HCT116 (cell line): ENCODE measurements at regions not wholly inside any gene's neighbourhood (a gene's known extent, or its start where the extent isn't known, plus 50 kb on each side); places are given as distances from the start of the nearest gene placed in this dataset.

Experiments
- ATAC-seq: fragments of 200-7000 bp; cut with Tn5 transposase; 2 replicates; pipeline ENCODE4 v1.9.1; 2020; ENCODE audit warnings: mild to moderate bottlenecking, moderate library complexity
- BruUV-seq: library from RNA; stranded (reverse); fragments of 400-500 nt; replicated peaks from 2 replicates; lab custom pipeline; 2021; lab: Mats Ljungman, UMichigan
- CTCF ChIA-PET: fragments of 300-600 bp; sonication (Branson Sonifier 250); formaldehyde crosslinking; loops from one replicate; lab custom pipeline; 2021; ENCODE audit warnings: antibody characterized with exemption; lab: Charles Lee
- POLR2A ChIA-PET: fragments of 300-600, 350-600 bp; sonication (Branson Sonifier 250); formaldehyde crosslinking; loops from one replicate; lab custom pipeline; 2021; ENCODE audit warnings: antibody characterized with exemption; lab: Charles Lee
- RAD21 ChIA-PET, 2 experiments: fragments of 300-600 bp; sonication (Branson Sonifier 250); formaldehyde crosslinking; loops; one replicate each; lab custom pipeline; 2023; ENCODE audit warnings: low total read pairs in 2 of 2; ENCODE audit not compliant: uncharacterized antibody in 2 of 2, unreplicated experiment in 2 of 2, low non-redundant PET in 1 of 2; lab: Charles Lee
- DNase-seq: peaks from one replicate; pipeline ENCODE4 v3.0.0-alpha.2; 2010; ENCODE audit warnings: low read depth, low spot score
- H2AFZ ChIP-seq: fragments of 200-600 bp; shearing (Covaris generic), sonication (generic); 2 replicates; pipeline ENCODE4 v1.6.1; 2017; ENCODE audit warnings: low read depth, mixed run types, mixed read lengths, antibody characterized with exemption, low read length; ENCODE audit not compliant: poor library complexity, severe bottlenecking
- H3K27ac ChIP-seq: 2 replicates; pipeline ENCODE4 v1.5.1; 2012; ENCODE audit warnings: low read depth, low read length
- H3K27me3 ChIP-seq: fragments of 200-600 bp; sonication (generic); 2 replicates; pipeline ENCODE4 v1.6.1; 2016; ENCODE audit warnings: mixed run types, low read length, mixed read lengths; ENCODE audit not compliant: insufficient read depth
- H3K36me3 ChIP-seq, 2 experiments: fragments of 200-500 bp in 1 of 2; fragments of 200-600 bp in 1 of 2; sonication (Bioruptor generic) in 1 of 2; sonication (generic) in 1 of 2; 2 replicates each; pipeline versions ENCODE4 v1.5.1 to v1.6.1; 2014 to 2016; ENCODE audit warnings: low read length in 2 of 2, inconsistent platforms in 1 of 2, mixed read lengths in 1 of 2, mixed run types in 1 of 2; ENCODE audit not compliant: insufficient read depth in 2 of 2, control insufficient read depth in 1 of 2
- H3K4me1 ChIP-seq, 2 experiments: fragments of 200-600 bp in 1 of 2; sonication (generic) in 1 of 2; 2 replicates each; pipeline versions ENCODE4 v1.5.1 to v1.6.1; 2012 to 2017; ENCODE audit warnings: low read length in 2 of 2, inconsistent platforms in 1 of 2, mild to moderate bottlenecking in 1 of 2, mixed read lengths in 1 of 2, mixed run types in 1 of 2, moderate library complexity in 1 of 2; ENCODE audit not compliant: insufficient read depth in 2 of 2, control insufficient read depth in 1 of 2
- H3K4me2 ChIP-seq: fragments of 200-600 bp; sonication (generic); 2 replicates; pipeline ENCODE4 v1.6.1; 2017; ENCODE audit warnings: mixed run types, low read length, mixed read lengths
- H3K4me3 ChIP-seq, 2 experiments: fragments of 200-600 bp in 1 of 2; sonication (generic) in 1 of 2; replicated peaks in 1 of 2; 2 replicates each; pipeline ENCODE4 v1.5.1; 2011 to 2016; ENCODE audit warnings: low read length in 2 of 2, control low read depth in 1 of 2, low read depth in 1 of 2, mild to moderate bottlenecking in 1 of 2, mixed read lengths in 1 of 2, mixed run types in 1 of 2
- H3K79me2 ChIP-seq: fragments of 200-600 bp; sonication (generic); 2 replicates; pipeline ENCODE4 v1.6.1; 2017; ENCODE audit warnings: mild to moderate bottlenecking, mixed run types, low read length, moderate library complexity, mixed read lengths; ENCODE audit not compliant: insufficient read depth
- H3K9ac ChIP-seq: fragments of 200-600 bp; sonication (generic); 2 replicates; pipeline ENCODE4 v1.6.1; 2016; ENCODE audit warnings: low read length, mixed read lengths
- H3K9me2 ChIP-seq: fragments of 200-600 bp; sonication (generic), shearing (Covaris generic); 2 replicates; pipeline ENCODE4 v1.6.1; 2017; ENCODE audit warnings: mixed run types, mild to moderate bottlenecking, moderate library complexity; ENCODE audit not compliant: insufficient read depth
- H3K9me3 ChIP-seq, 2 experiments: fragments of 200-500 bp in 1 of 2; fragments of 200-600 bp in 1 of 2; sonication (Bioruptor generic) in 1 of 2; sonication (generic) in 1 of 2; 2 replicates each; pipeline ENCODE4 v1.6.1; 2014 to 2017; ENCODE audit warnings: low read length in 2 of 2, mixed read lengths in 2 of 2, inconsistent platforms in 1 of 2, low read depth in 1 of 2, mild to moderate bottlenecking in 1 of 2, mixed run types in 1 of 2, moderate library complexity in 1 of 2; ENCODE audit not compliant: control insufficient read depth in 1 of 2, insufficient read depth in 1 of 2
- H4K20me1 ChIP-seq: fragments of 200-600 bp; sonication (generic), shearing (Covaris generic); 2 replicates; pipeline ENCODE4 v1.6.1; 2017; ENCODE audit warnings: mixed run types, mild to moderate bottlenecking, moderate library complexity; ENCODE audit not compliant: insufficient read depth
- ATF3 ChIP-seq: IDR thresholded peaks from 2 replicates; pipeline ENCODE4 v1.6.1; 2012
- CEBPB ChIP-seq: IDR thresholded peaks from 2 replicates; pipeline ENCODE4 v1.6.1; 2012; ENCODE audit warnings: low read depth
- EGR1 ChIP-seq: IDR thresholded peaks from 2 replicates; pipeline ENCODE4 v1.6.1; 2012; ENCODE audit warnings: low read depth
- ELF1 ChIP-seq: IDR thresholded peaks from 2 replicates; pipeline ENCODE4 v1.6.1; 2012; ENCODE audit warnings: low read depth, borderline replicate concordance
- POLR2A ChIP-seq: IDR thresholded peaks from 2 replicates; pipeline ENCODE4 v1.7.0; 2011; ENCODE audit warnings: borderline replicate concordance; ENCODE audit not compliant: insufficient read depth, insufficient read length; ENCODE audit errors: extremely low read depth
- RAD21 ChIP-seq: IDR thresholded peaks from 2 replicates; pipeline ENCODE4 v1.6.1; 2012; ENCODE audit warnings: low read depth, mild to moderate bottlenecking
- REST ChIP-seq: IDR thresholded peaks from 2 replicates; pipeline ENCODE4 v1.6.1; 2012; ENCODE audit warnings: low read depth
- SIN3A ChIP-seq: IDR thresholded peaks from 2 replicates; pipeline ENCODE4 v1.6.1; 2012; ENCODE audit warnings: low read depth
- ZBTB33 ChIP-seq: IDR thresholded peaks from 2 replicates; pipeline ENCODE4 v1.6.1; 2011; ENCODE audit warnings: mild to moderate bottlenecking, low read length, moderate library complexity; ENCODE audit not compliant: insufficient replicate concordance; ENCODE audit errors: extremely low read depth
- ZNF274 ChIP-seq: fragments of 200-500 bp; sonication (Bioruptor generic); IDR thresholded peaks from 2 replicates; pipeline ENCODE4 v1.6.1; 2014; ENCODE audit warnings: mild to moderate bottlenecking, low read depth, low read length, inconsistent platforms
- intact Hi-C: fragments of 100-400 bp; cut with micrococcal nuclease; formaldehyde crosslinking; loops from 2 replicates; pipeline ENCODE4 v1.10.0; 2022

- no peak for TF ChIP-seq REST
Observed at GRCh38 chr17:69819316-69820087, 255.5 kb upstream of the KCNJ16 start (continued).

- Histone ChIP-seq H3K4me2 (no peak overlapping the region), H3K4me1 (no peaks in the 10 kb centered on the region), H4K20me1 (no peaks in the 10 kb centered on the region), H3K9me2 (no peaks in the 10 kb centered on the region), H3K27ac (no peak overlapping the region), H3K9ac (no peak overlapping the region), H3K36me3 (no peaks in the 10 kb centered on the region), H2AFZ (no peak overlapping the region), H3K9me3 (peaks cover 23 to 37% of the 10 kb centered on the region in 2 experiments; a peak in 2 of 4 replicates), H3K4me3 (no peak overlapping the region), H3K79me2 (no peaks in the 10 kb centered on the region), H3K27me3 (no peaks in the 10 kb centered on the region)
- no peak for DNase-seq
- ChIA-PET RAD21 (no interaction called here), POLR2A (no interaction called here), CTCF (no interaction called here)
- ATAC-seq: no peak
- BruUV-seq: no TSS peak
- TF ChIP-seq CEBPB: no peak
- no peak for TF ChIP-seq POLR2A
- TF ChIP-seq ATF3: no peak
- no peak for TF ChIP-seq EGR1
- TF ChIP-seq SIN3A: no peak
- TF ChIP-seq ZNF274: no peak
- TF ChIP-seq ELF1: no peak
- no peak for TF ChIP-seq RAD21
- no peak for TF ChIP-seq ZBTB33
- intact Hi-C loops: no loop called here
Observed at GRCh38 chr17:69820876-69821473, 254.1 kb upstream of the KCNJ16 start.
